Heart left ventricle (tissue), 16 donors: ENCODE measurements at regions not wholly inside any gene's neighbourhood (a gene's known extent, or its start where the extent isn't known, plus 50 kb on each side); places are given as distances from the start of the nearest gene placed in this dataset.

Source experiments
- ATAC-seq, 4 donors: fragments of 200-7000 bp; cut with Tn5 transposase; one replicate each; pipeline ENCODE4 v1.9.1; 2020 to 2022; ENCODE audit warnings: moderate library complexity in 4 of 4, mild to moderate bottlenecking in 3 of 4, moderate number of reproducible peaks in 1 of 4
- DNase-seq, 5 donors: peaks; one replicate each; pipeline ENCODE4 v3.0.0-alpha.2; 2020
- H3K27ac ChIP-seq, 12 donors: fragments of 200-600 bp; sonication (generic) in 4 of 12; one replicate each; pipeline versions ENCODE4 v1.5.0 to v1.8.0; 2016 to 2022; ENCODE audit warnings: mild to moderate bottlenecking in 2 of 12
- H3K27me3 ChIP-seq, 9 donors: fragments of 200-600 bp; sonication (generic) in 2 of 9; one replicate each; pipeline versions ENCODE4 v1.5.1 to v1.8.0; 2016 to 2022; ENCODE audit warnings: mild to moderate bottlenecking in 3 of 9
- H3K36me3 ChIP-seq, 9 donors: fragments of 200-600 bp; sonication (generic) in 2 of 9; one replicate each; pipeline versions ENCODE4 v1.5.0 to v1.8.0; 2018 to 2022; ENCODE audit warnings: mild to moderate bottlenecking in 2 of 9
- H3K4me1 ChIP-seq, 12 donors: fragments of 200-600 bp; sonication (generic) in 4 of 12; one replicate each; pipeline versions ENCODE4 v1.5.0 to v1.8.0; 2016 to 2022; ENCODE audit warnings: mild to moderate bottlenecking in 3 of 12
- H3K4me3 ChIP-seq, 12 donors: fragments of 200-600 bp; sonication (generic) in 4 of 12; one replicate each; pipeline versions ENCODE4 v1.5.0 to v1.8.0; 2017 to 2022; ENCODE audit warnings: mild to moderate bottlenecking in 9 of 12, moderate library complexity in 4 of 12
- H3K9me3 ChIP-seq, 12 donors: fragments of 200-600 bp; sonication (generic) in 4 of 12; one replicate each; pipeline versions ENCODE4 v1.5.0 to v1.8.0; 2016 to 2022; ENCODE audit warnings: mild to moderate bottlenecking in 1 of 12
- POLR2A ChIP-seq, 2 donors: fragments of 450-650 bp; IDR thresholded peaks; one replicate each; pipeline ENCODE4 v1.6.1; 2017; ENCODE audit warnings: antibody characterized with exemption in 2 of 2, mild to moderate bottlenecking in 2 of 2, moderate library complexity in 2 of 2
- WGBS, 4 donors: extraction: QIAGEN DNeasy Blood & Tissue Kit in 2 of 4; methylation state at CpG; one replicate each; pipeline versions ENCODE4 v1.1.5 to v1.1.7; 2013 to 2018; 5-methylcytosine and 5-hydroxymethylcytosine counted together
- intact Hi-C, 10 donors: fragments of 100-400 bp; cut with DNase I; formaldehyde crosslinking; loops; one replicate each; pipeline versions ENCODE4 v1.11.1 to v1.14.2; 2022
- TF ChIP-seq, protein P1 (sequence below), 12 donors: fragments of 200-600 bp; sonication (generic) in 4 of 12; IDR thresholded peaks; one replicate each; pipeline versions ENCODE4 v1.5.0 to v1.8.0; 2018 to 2022; ENCODE audit warnings: antibody characterized with exemption in 12 of 12, mild to moderate bottlenecking in 5 of 12
- donor health status: ischemic (EF 13 %, LVEDD 7.1; RV severe dilation, severe dysfunction).
- donor health status: healthy with polysubstance abuse.
- donor health status: DM: no; HTN: yes; CAD: no.
- donor health status: DM: no; HTN: no; CAD: no.
- donor health status: ischemic (EF 25% LVEDD 6.9; RV normal size, moderate dysfunction).
- donor health status: ischemic (EF 25% LVEDD 5.7; RV mildly dilated, moderate dysfunction).
- donor health status: healthy.
- donor health status: DM: yes; HTN: yes; CAD: no.
- donor health status: ischemic (EF 35%, LVEDD 5.7; RV mildly dilated, moderate dysfunction).
- donor health status: nonischemic (EF 11% LVEDD 7.7; RV severe dilation, severe dysfunction).
- donor health status: DM: yes; HTN: yes; CAD: no.
- donor health status: PGD.
- donor health status: ischemic (EF 29% LVEDD 5.4; RV normal size, mild dysfunction).
- donor health status: nonischemic (EF 23%, LVEDD 6.1; RV moderate dilation, normal function).

DNA sequence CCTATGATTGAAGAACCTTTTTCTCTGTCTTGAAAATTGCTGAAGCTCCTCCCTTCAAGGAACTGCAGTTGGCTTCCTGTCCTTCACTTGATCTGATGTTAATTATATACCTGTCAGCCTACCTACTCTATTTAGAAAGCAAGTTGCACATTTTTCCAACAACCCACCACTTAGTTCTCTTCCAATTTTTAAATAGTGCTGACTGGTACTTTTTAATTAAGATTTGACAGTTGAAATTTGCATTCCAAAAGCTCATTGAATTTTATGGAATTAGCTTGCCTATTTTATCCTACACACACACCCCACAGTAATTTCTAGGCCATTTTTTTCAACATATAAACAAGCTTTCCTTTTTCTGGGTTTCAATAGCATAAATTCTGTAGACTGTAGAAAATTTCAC, 820.3 kb upstream of the FAT3 start:
- Histone ChIP-seq H3K4me3 (no peak overlapping the region), H3K9me3 (peaks cover 0 to 13% (median 3%) of the 10 kb centered on the region in 12 donors), H3K36me3 (no peaks in the 10 kb centered on the region), H3K27me3 (no peaks in the 10 kb centered on the region), H3K27ac (no peak overlapping the region), H3K4me1 (no peaks in the 10 kb centered on the region)
- no peak for ATAC-seq
- DNase-seq, result no peak
- intact Hi-C loops, result no loop called here
- no peak for TF ChIP-seq POLR2A (IDR thresholded peaks at IDR 0.05)
- TF ChIP-seq, protein P1, sequence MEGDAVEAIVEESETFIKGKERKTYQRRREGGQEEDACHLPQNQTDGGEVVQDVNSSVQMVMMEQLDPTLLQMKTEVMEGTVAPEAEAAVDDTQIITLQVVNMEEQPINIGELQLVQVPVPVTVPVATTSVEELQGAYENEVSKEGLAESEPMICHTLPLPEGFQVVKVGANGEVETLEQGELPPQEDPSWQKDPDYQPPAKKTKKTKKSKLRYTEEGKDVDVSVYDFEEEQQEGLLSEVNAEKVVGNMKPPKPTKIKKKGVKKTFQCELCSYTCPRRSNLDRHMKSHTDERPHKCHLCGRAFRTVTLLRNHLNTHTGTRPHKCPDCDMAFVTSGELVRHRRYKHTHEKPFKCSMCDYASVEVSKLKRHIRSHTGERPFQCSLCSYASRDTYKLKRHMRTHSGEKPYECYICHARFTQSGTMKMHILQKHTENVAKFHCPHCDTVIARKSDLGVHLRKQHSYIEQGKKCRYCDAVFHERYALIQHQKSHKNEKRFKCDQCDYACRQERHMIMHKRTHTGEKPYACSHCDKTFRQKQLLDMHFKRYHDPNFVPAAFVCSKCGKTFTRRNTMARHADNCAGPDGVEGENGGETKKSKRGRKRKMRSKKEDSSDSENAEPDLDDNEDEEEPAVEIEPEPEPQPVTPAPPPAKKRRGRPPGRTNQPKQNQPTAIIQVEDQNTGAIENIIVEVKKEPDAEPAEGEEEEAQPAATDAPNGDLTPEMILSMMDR (IDR thresholded peaks at IDR 0.05), result no peak

DNA sequence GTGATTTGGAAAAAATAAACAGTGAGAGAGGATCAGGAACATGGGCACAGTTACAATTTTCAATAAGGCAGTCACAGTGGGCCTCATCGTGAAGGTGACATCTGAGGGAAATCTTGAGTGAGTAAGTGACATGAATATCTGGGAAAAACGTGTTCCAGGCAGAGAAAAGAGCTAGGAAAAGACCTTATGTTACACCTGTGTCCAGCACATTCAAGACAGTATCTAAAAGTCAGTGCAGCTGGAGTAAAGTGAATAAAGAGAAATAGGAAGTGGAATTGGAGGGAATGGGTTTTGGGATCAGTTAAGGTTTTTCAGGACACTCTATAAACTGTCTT, 827.5 kb upstream of the FAT3 start:
- 53 to 63% (median 58%) methylated on average over 2 of the region's 2 CpGs for WGBS, 4 donors
- intact Hi-C loops, result no loop called here

DNA sequence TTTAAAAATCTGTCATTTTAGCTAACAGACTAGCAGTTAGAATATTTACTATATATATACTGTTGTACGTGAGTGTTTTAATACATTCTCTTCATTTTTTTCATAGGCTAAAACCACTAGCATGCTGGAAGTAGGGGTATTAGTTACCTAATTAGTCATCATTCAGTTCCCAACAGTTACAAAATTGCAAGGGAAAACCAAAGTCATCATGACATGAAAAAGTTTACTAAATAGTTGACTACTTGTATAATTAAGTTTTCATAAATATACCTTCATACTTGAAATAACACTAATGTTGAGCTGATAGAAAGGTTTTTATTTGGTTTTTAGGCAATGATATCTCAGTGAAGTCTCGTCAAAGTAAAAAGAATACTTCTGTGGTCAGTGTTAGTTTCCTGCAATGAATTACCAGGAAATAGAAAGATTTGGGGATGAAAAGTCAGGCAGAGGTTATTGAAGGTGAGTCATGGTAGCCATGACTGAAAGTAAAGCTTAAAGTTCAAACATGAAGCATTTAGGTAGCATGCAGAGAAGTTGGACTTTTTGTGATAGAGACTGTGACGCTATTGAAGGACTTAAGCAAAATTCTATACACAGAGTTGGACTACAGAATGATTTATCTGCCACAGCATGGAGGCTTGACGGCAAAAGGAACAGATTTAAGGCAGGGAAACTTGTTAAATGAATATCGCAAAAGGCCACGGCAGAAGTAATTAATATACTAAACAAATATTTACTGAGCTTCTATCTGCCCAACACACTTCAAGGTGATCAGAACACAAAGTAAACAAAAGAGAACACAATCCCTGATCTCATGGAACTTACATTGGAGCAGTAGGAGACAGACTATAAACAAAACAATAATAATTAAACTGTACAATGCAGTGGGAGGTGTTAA, 828.1 kb upstream of the FAT3 start:
- H3K36me3 ChIP-seq, result no peaks in the 10 kb centered on the region
- no peaks in the 10 kb centered on the region for H3K27me3 ChIP-seq
- peaks cover 0 to 9% (median under 1%) of the 10 kb centered on the region in 12 donors for H3K9me3 ChIP-seq
- intact Hi-C loops, result no loop called here
- ATAC-seq (no peak), DNase-seq (no peak)
- no peaks in the 10 kb centered on the region for H3K4me1 ChIP-seq
- no peak overlapping the region for H3K4me3 ChIP-seq
- H3K27ac ChIP-seq, result no peak overlapping the region
- WGBS, 4 donors, result 88 to 92% (median 91%) methylated on average over 6 of the region's 6 CpGs
- no peak for TF ChIP-seq POLR2A (IDR thresholded peaks at IDR 0.05)
- TF ChIP-seq, protein P1 (IDR thresholded peaks at IDR 0.05), result no peak

More for the DNA sequence above, 827.5 kb upstream of the FAT3 start:
- no peak overlapping the region for H3K27ac ChIP-seq
- H3K27me3 ChIP-seq, result no peaks in the 10 kb centered on the region
- ATAC-seq, result no peak
- DNase-seq, result no peak
- H3K4me3 ChIP-seq, result no peak overlapping the region
- H3K36me3 ChIP-seq, result no peaks in the 10 kb centered on the region
- no peak for TF ChIP-seq POLR2A (IDR thresholded peaks at IDR 0.05)
- TF ChIP-seq, protein P1 (IDR thresholded peaks at IDR 0.05), result no peak
- peaks cover 0 to 13% (median 3%) of the 10 kb centered on the region in 12 donors for H3K9me3 ChIP-seq
- no peaks in the 10 kb centered on the region for H3K4me1 ChIP-seq

DNA sequence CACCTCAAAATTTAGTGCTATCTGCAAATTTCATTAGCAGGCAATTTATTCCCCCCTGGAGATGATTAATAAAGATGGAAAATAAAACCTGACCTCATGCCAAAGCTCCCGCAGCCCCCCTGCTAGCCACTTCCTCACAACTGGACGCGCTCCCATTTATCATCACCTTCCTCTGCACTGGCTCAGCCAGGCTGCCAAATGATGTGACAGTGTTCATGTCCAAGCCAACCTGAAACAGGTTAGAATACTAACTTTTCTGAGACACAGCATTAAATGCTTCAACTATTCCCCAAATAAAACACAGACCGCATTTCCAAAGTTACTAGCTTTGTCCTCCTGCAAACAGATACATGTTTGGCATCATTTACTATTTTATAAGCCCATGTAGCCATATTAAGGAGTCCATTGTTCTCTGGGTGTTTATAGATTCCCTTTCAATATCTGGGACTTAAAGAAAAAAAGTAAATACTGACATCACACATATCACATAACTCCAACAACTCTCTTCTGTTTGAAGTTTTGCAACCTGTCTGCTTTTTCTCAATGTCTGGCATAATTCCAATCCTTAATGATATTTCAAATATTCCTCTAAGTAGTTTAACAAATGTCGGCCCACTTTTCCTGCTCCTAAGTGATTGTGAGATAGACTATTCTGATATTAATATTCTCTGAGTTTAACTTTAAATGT, 829.7 kb upstream of the FAT3 start:
- DNase-seq (no peak), ATAC-seq (no peak)
- intact Hi-C loops, result no loop called here
- WGBS, 4 donors, result 8 to 17% (median 12%) methylated on average over 5 of the region's 5 CpGs
- Histone ChIP-seq H3K9me3 (peaks cover 0 to 4% (median 0%) of the 10 kb centered on the region in 12 donors), H3K4me3 (no peak overlapping the region), H3K4me1 (no peaks in the 10 kb centered on the region), H3K27ac (no peak overlapping the region), H3K27me3 (no peaks in the 10 kb centered on the region), H3K36me3 (no peaks in the 10 kb centered on the region)
- TF ChIP-seq POLR2A (IDR thresholded peaks at IDR 0.05), result no peak
- TF ChIP-seq, protein P1 (IDR thresholded peaks at IDR 0.05), result no peak
